Neural cell (in vitro differentiated cells): ENCODE measurements at regions not wholly inside any gene's neighbourhood (a gene's known extent, or its start where the extent isn't known, plus 50 kb on each side); places are given as distances from the start of the nearest gene placed in this dataset.

ENCODE experiments used
- H2AFZ ChIP-seq: fragments of 200-600, 300-800 bp; sonication (generic), shearing (Covaris generic); 2 replicates; pipeline ENCODE4 v1.6.0; 2014; ENCODE audit warnings: low read depth, mild to moderate bottlenecking, antibody characterized with exemption, low read length, moderate library complexity
- H3F3A ChIP-seq: fragments of 200-600 bp; shearing (Covaris generic); 2 replicates; pipeline ENCODE4 v1.6.1; 2016; ENCODE audit warnings: mild to moderate bottlenecking, moderate library complexity, mixed read lengths, antibody characterized with exemption, low read length; ENCODE audit not compliant: insufficient read depth, poor library complexity, severe bottlenecking
- H3K27ac ChIP-seq: fragments of 200-600, 300-800 bp; sonication (generic), shearing (Covaris generic); 2 replicates; pipeline ENCODE4 v1.5.1; 2014; ENCODE audit warnings: mild to moderate bottlenecking, low read length, moderate library complexity
- H3K27me3 ChIP-seq: fragments of 300-800, 200-600 bp; sonication (generic), shearing (Covaris generic); 2 replicates; pipeline ENCODE4 v1.6.0; 2014; ENCODE audit warnings: mild to moderate bottlenecking, low read depth, low read length, moderate library complexity; ENCODE audit not compliant: insufficient read depth
- H3K36me3 ChIP-seq: fragments of 300-800, 200-600 bp; sonication (generic), shearing (Covaris generic); 2 replicates; pipeline ENCODE4 v1.5.1; 2014; ENCODE audit warnings: mild to moderate bottlenecking, antibody characterized with exemption, low read length, moderate library complexity; ENCODE audit not compliant: insufficient read depth
- H3K4me2 ChIP-seq: fragments of 300-800, 200-600 bp; sonication (generic), shearing (Covaris generic); 2 replicates; pipeline ENCODE4 v1.6.0; 2014; ENCODE audit warnings: mild to moderate bottlenecking, low read length
- H3K4me3 ChIP-seq: fragments of 300-800, 200-600 bp; sonication (generic), shearing (Covaris generic); 2 replicates; pipeline ENCODE4 v1.5.1; 2014; ENCODE audit warnings: mild to moderate bottlenecking, low read length, moderate library complexity
- H3K79me2 ChIP-seq: fragments of 200-600 bp; shearing (Covaris generic); replicated peaks from 2 replicates; pipeline ENCODE4 v1.6.0; 2014; ENCODE audit warnings: mild to moderate bottlenecking, low read length, moderate library complexity; ENCODE audit not compliant: insufficient read depth
- H3K9ac ChIP-seq: fragments of 300-800, 200-600 bp; sonication (generic), shearing (Covaris generic); 2 replicates; pipeline ENCODE4 v1.6.1; 2016; ENCODE audit warnings: mild to moderate bottlenecking, low read length, mixed read lengths
- H3K9me2 ChIP-seq: fragments of 200-600 bp; shearing (Covaris generic); 2 replicates; pipeline ENCODE4 v1.6.1; 2016; ENCODE audit warnings: mild to moderate bottlenecking, low read length, mixed read lengths; ENCODE audit not compliant: insufficient read depth
- H3K9me3 ChIP-seq: fragments of 200-600, 300-800 bp; sonication (generic), shearing (Covaris generic); 2 replicates; pipeline ENCODE4 v1.6.1; 2016; ENCODE audit warnings: mild to moderate bottlenecking, mixed run types, low read length, moderate library complexity, mixed read lengths
- H4K20me1 ChIP-seq: fragments of 200-600 bp; shearing (Covaris generic); 2 replicates; pipeline ENCODE4 v1.6.1; 2016; ENCODE audit warnings: mild to moderate bottlenecking, mixed run types; ENCODE audit not compliant: insufficient read depth
- CTCF ChIP-seq: fragments of 450-650 bp; IDR thresholded peaks from 2 replicates; pipeline ENCODE4 v1.5.1; 2014; ENCODE audit warnings: antibody characterized with exemption, mild to moderate bottlenecking, moderate library complexity; ENCODE audit not compliant: poor library complexity, severe bottlenecking
- EP300 ChIP-seq: fragments of 450-650 bp; conservative IDR thresholded peaks from 2 replicates; pipeline ENCODE4 v1.6.1; 2014; ENCODE audit warnings: antibody characterized with exemption, mild to moderate bottlenecking, moderate library complexity; ENCODE audit not compliant: poor library complexity, severe bottlenecking
- EZH2 ChIP-seq: fragments of 200-600, 300-800 bp; shearing (Covaris generic), sonication (generic); IDR thresholded peaks from 2 replicates; pipeline ENCODE4 v1.6.1; 2014; ENCODE audit warnings: antibody characterized with exemption, low read length, borderline replicate concordance, mild to moderate bottlenecking; ENCODE audit not compliant: insufficient read depth, poor library complexity, severe bottlenecking
- MXI1 ChIP-seq: fragments of 450-650 bp; conservative IDR thresholded peaks from 2 replicates; pipeline ENCODE4 v1.6.1; 2014; ENCODE audit warnings: antibody characterized with exemption, mild to moderate bottlenecking; ENCODE audit not compliant: poor library complexity, severe bottlenecking
- POLR2AphosphoS5 ChIP-seq: IDR thresholded peaks from 2 replicates; pipeline ENCODE4 v1.6.1; 2012
- RAD21 ChIP-seq: fragments of 450-650 bp; conservative IDR thresholded peaks from 2 replicates; pipeline ENCODE4 v1.6.1; 2014; ENCODE audit warnings: antibody characterized with exemption, mild to moderate bottlenecking, moderate library complexity
- REST ChIP-seq: IDR thresholded peaks from 2 replicates; pipeline ENCODE4 v1.6.1; 2012; ENCODE audit warnings: borderline replicate concordance
- SMC3 ChIP-seq: fragments of 450-650 bp; conservative IDR thresholded peaks from 2 replicates; pipeline ENCODE4 v1.6.1; 2014; ENCODE audit warnings: antibody characterized with exemption, mild to moderate bottlenecking, moderate library complexity; ENCODE audit not compliant: poor library complexity
- TAF1 ChIP-seq: IDR thresholded peaks from 2 replicates; pipeline ENCODE4 v1.6.1; 2012; ENCODE audit warnings: low read depth

GRCh38 chr21:21816778-21817177, 818.6 kb downstream of the NCAM2 start:
- Histone ChIP-seq H3K4me2 (no peak overlapping the region), H3K9me3 (no peaks in the 10 kb centered on the region), H3K27ac (no peak overlapping the region), H2AFZ (no peak overlapping the region), H3K9me2 (no peaks in the 10 kb centered on the region), H4K20me1 (no peaks in the 10 kb centered on the region), H3K27me3 (no peaks in the 10 kb centered on the region), H3K4me3 (no peak overlapping the region), H3K79me2 (no peaks in the 10 kb centered on the region), H3K36me3 (no peaks in the 10 kb centered on the region), H3F3A (no peaks in the 10 kb centered on the region), H3K9ac (no peak overlapping the region)
- TF ChIP-seq REST: no peak
- TF ChIP-seq EZH2: no peak
- TF ChIP-seq SMC3: no peak
- no peak for TF ChIP-seq TAF1
- TF ChIP-seq MXI1: no peak
- TF ChIP-seq CTCF: no peak
- TF ChIP-seq RAD21: no peak
- TF ChIP-seq POLR2AphosphoS5: no peak
- no peak for TF ChIP-seq EP300

- Histone ChIP-seq H2AFZ (no peak overlapping the region), H3K4me2 (no peak overlapping the region), H3K9ac (no peak overlapping the region), H3K27ac (no peak overlapping the region), H3F3A (no peaks in the 10 kb centered on the region), H4K20me1 (no peaks in the 10 kb centered on the region), H3K36me3 (no peaks in the 10 kb centered on the region), H3K4me3 (no peak overlapping the region), H3K27me3 (no peaks in the 10 kb centered on the region), H3K9me2 (no peaks in the 10 kb centered on the region), H3K79me2 (no peaks in the 10 kb centered on the region), H3K9me3 (no peaks in the 10 kb centered on the region)
- no peak for TF ChIP-seq RAD21
- no peak for TF ChIP-seq EZH2
- no peak for TF ChIP-seq POLR2AphosphoS5
- TF ChIP-seq EP300: no peak
- TF ChIP-seq REST: no peak
- no peak for TF ChIP-seq MXI1
- no peak for TF ChIP-seq CTCF
- TF ChIP-seq TAF1: no peak
- TF ChIP-seq SMC3: no peak
Observed at GRCh38 chr21:21818898-21819297, 820.7 kb downstream of the NCAM2 start.
